K562 (cell line): ENCODE measurements at regions not wholly inside any gene's neighbourhood (a gene's known extent, or its start where the extent isn't known, plus 50 kb on each side); places are given as distances from the start of the nearest gene placed in this dataset.

Experiments
- ATAC-seq: fragments of 200-7000 bp; cut with Tn5 transposase; 3 replicates; pipeline ENCODE4 v1.9.1; 2020; ENCODE audit warnings: moderate library complexity
- BruUV-seq: library from RNA; stranded (reverse); fragments of 400-500 nt; replicated peaks from 2 replicates; lab custom pipeline; 2021; lab: Mats Ljungman, UMichigan
- CTCF ChIA-PET: fragments of 300-600 bp; formaldehyde crosslinking; extraction: SDS; loops from one replicate; lab custom pipeline; 2021; ENCODE audit warnings: low intra/inter-chr PET ratio; lab: Yijun Ruan, JAX
- POLR2A ChIA-PET: fragments of 300-600, 350-650 bp; sonication (Branson Sonifier 250); formaldehyde crosslinking; extraction: SDS; loops from one replicate; lab custom pipeline; 2021; ENCODE audit warnings: antibody characterized with exemption, inconsistent platforms; lab: Yijun Ruan, JAX
- DNase-seq, 4 experiments: peaks; one replicate each; pipeline versions ENCODE4 v3.0.0 to v3.0.0-alpha.2; 2011 to 2018; ENCODE audit warnings: low spot score in 3 of 4, mixed read lengths in 3 of 4; ENCODE audit errors: extremely low read depth in 1 of 4
- FAIRE-seq: peaks from 2 replicates; lab custom pipeline; 2011; peaks lifted over from hg19 to GRCh38; lab: Jason Lieb, UNC
- H2AFZ ChIP-seq: 2 replicates; pipeline ENCODE4 v1.6.0; 2011; ENCODE audit warnings: low read depth, low read length, control low read depth, inconsistent platforms
- H3K27ac ChIP-seq: fragments of 200-600 bp; 3 replicates; pipeline ENCODE4 v1.8.0; 2011; ENCODE audit warnings: low read depth, mild to moderate bottlenecking, control low read depth, inconsistent platforms, low read length, moderate library complexity, mixed read lengths; ENCODE audit errors: extremely low read depth
- H3K27me3 ChIP-seq, 2 experiments: fragments of 300-600 bp in 1 of 2; 2 replicates in 1 of 2; 3 replicates in 1 of 2; pipeline versions ENCODE4 v1.6.0 to v1.8.0; 2011; ENCODE audit warnings: inconsistent platforms in 2 of 2, low read length in 2 of 2, mild to moderate bottlenecking in 1 of 2, mixed read lengths in 1 of 2, moderate library complexity in 1 of 2; ENCODE audit not compliant: control insufficient read depth in 2 of 2, insufficient read depth in 2 of 2
- H3K36me3 ChIP-seq: fragments of 300-600 bp; 3 replicates; pipeline ENCODE4 v1.8.0; 2011; ENCODE audit warnings: mild to moderate bottlenecking, low read length, inconsistent platforms; ENCODE audit not compliant: control insufficient read depth, insufficient read depth
- H3K4me1 ChIP-seq, 2 experiments: fragments of 200-600 bp in 1 of 2; replicated peaks in 1 of 2; 2 replicates in 1 of 2; 3 replicates in 1 of 2; pipeline versions ENCODE4 v1.5.1 to v1.8.0; 2011; ENCODE audit warnings: inconsistent platforms in 2 of 2, low read length in 2 of 2, mild to moderate bottlenecking in 1 of 2, mixed read lengths in 1 of 2, moderate library complexity in 1 of 2; ENCODE audit not compliant: control insufficient read depth in 2 of 2, insufficient read depth in 2 of 2
- H3K4me2 ChIP-seq: 2 replicates; pipeline ENCODE4 v1.6.1; 2011; ENCODE audit warnings: low read length, control low read depth, inconsistent platforms, mixed read lengths; ENCODE audit not compliant: insufficient read depth
- H3K4me3 ChIP-seq: fragments of 200-600 bp; sonication (generic), shearing (Covaris generic); 2 replicates; pipeline ENCODE4 v1.5.1; 2016; ENCODE audit warnings: control low read depth, inconsistent platforms
- H3K79me2 ChIP-seq: fragments of 200-600 bp; 3 replicates; pipeline ENCODE4 v1.8.0; 2011; ENCODE audit warnings: low read length, inconsistent platforms; ENCODE audit not compliant: control insufficient read depth, insufficient read depth
- H3K9ac ChIP-seq, 2 experiments: 2 replicates each; pipeline versions ENCODE4 v1.6.0 to v1.6.1; 2011; ENCODE audit warnings: low read depth in 2 of 2, low read length in 2 of 2, control low read depth in 1 of 2, inconsistent platforms in 1 of 2, mild to moderate bottlenecking in 1 of 2, mixed read lengths in 1 of 2; ENCODE audit not compliant: insufficient read depth in 1 of 2
- H3K9me1 ChIP-seq: one replicate; pipeline ENCODE4 v1.6.0; 2011; ENCODE audit warnings: inconsistent platforms, mild to moderate bottlenecking, low read length, moderate library complexity; ENCODE audit not compliant: control insufficient read depth, insufficient read depth
- H3K9me3 ChIP-seq: replicated peaks from 2 replicates; pipeline ENCODE4 v1.5.1; 2011; ENCODE audit warnings: low read depth, low read length, inconsistent platforms; ENCODE audit not compliant: control insufficient read depth, insufficient read depth
- H4K20me1 ChIP-seq: replicated peaks from 2 replicates; pipeline ENCODE4 v1.6.1; 2011; ENCODE audit warnings: low read length, inconsistent platforms, mixed read lengths; ENCODE audit not compliant: control insufficient read depth, insufficient read depth
- BCOR ChIP-seq: fragments of 450-650 bp; IDR thresholded peaks from 2 replicates; pipeline ENCODE4 v1.6.1; 2016
- EZH2 ChIP-seq: IDR thresholded peaks from 2 replicates; pipeline ENCODE4 v1.6.1; 2012; ENCODE audit warnings: low read depth, mild to moderate bottlenecking, inconsistent platforms, low read length, borderline replicate concordance
- FOXA1 ChIP-seq: fragments of 450-650 bp; IDR thresholded peaks from 2 replicates; pipeline ENCODE4 v1.6.1; 2016; ENCODE audit warnings: mild to moderate bottlenecking, borderline replicate concordance
- NR4A1 ChIP-seq, 2 experiments: fragments of 250-450 bp in 1 of 2; fragments of 450-650 bp in 1 of 2; sonication (Bioruptor Pico) in 1 of 2; IDR thresholded peaks; 2 replicates each; pipeline versions ENCODE4 v1.4.0 to v1.6.1; 2016 to 2020; ENCODE audit warnings: mild to moderate bottlenecking in 2 of 2, missing compliant biosample characterization in 1 of 2, missing genetic modification characterization in 1 of 2, moderate library complexity in 1 of 2
- POLR2AphosphoS2 ChIP-seq: IDR thresholded peaks from 2 replicates; pipeline ENCODE4 v1.6.1; 2012; ENCODE audit warnings: low read length, improper control_type of control experiment
- SRSF1 ChIP-seq: fragments of 200-400 bp; formaldehyde crosslinking; IDR thresholded peaks from 2 replicates; pipeline ENCODE4 v1.6.1; 2017; ENCODE audit warnings: mild to moderate bottlenecking, low read depth, low read length, moderate library complexity
- WHSC1 ChIP-seq: IDR thresholded peaks from one replicate; pipeline ENCODE4 v1.6.1; 2012; ENCODE audit warnings: low read length, control low read depth, inconsistent platforms
- ZFP30 ChIP-seq: fragments of 250-450 bp; sonication (Bioruptor Pico); IDR thresholded peaks from 2 replicates; pipeline ENCODE4 v1.8.0; 2022; ENCODE audit warnings: moderate library complexity, mild to moderate bottlenecking, inconsistent platforms, borderline replicate concordance
- WGBS: fragments of 100-300 bp; shearing (Covaris generic); methylation state at CpG from one replicate; pipeline ENCODE4 v1.1.6; 2016; ENCODE audit warnings: low coverage, mixed read lengths; ENCODE audit not compliant: insufficient coverage; ENCODE audit errors: missing lambda C conversion rate; 5-methylcytosine and 5-hydroxymethylcytosine counted together
- in situ Hi-C: fragments of 300-500 bp; cut with MboI; formaldehyde crosslinking; loops from 4 replicates; pipeline ENCODE4 v1.15.0; 2018; ENCODE audit warnings: inconsistent platforms, mixed read lengths
- intact Hi-C: fragments of 100-400 bp; cut with micrococcal nuclease; formaldehyde crosslinking; loops from 2 replicates; pipeline ENCODE4 v1.14.2; 2022

DNA sequence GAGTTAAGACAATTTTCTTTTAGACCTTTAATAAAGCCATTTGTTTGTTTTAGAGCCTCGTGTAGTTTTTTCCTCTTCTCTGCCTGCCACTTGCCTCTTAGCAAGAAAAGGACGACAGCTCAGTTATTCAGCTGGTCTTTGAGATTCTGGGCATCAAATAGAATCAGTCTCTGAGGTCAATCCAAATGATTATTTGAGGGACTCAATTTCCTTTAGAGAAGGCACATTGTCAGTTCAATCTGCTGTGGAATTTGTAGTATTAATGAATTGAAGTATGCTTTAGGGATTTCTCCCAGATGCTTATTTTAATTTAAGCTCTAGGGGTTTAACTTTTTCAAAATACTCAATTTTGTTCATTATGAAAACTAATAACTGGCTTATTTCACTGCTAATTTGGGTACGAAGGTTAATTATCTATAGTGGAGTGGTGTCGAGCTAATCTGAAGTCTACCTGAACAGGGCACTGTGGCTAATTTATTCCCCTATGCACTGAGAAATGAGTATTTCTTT, 841.2 kb upstream of the AUTS2 start:
- Histone ChIP-seq H3K27ac (no peak overlapping the region), H3K4me1 (no peaks in the 10 kb centered on the region), H3K79me2 (no peaks in the 10 kb centered on the region), H3K36me3 (no peaks in the 10 kb centered on the region), H3K9me3 (no peaks in the 10 kb centered on the region), H3K4me3 (no peak overlapping the region), H4K20me1 (no peaks in the 10 kb centered on the region), H3K9me1 (no peaks in the 10 kb centered on the region), H3K27me3 (no peaks in the 10 kb centered on the region), H2AFZ (no peak overlapping the region), H3K4me2 (no peak overlapping the region), H3K9ac (no peak overlapping the region)
- no TSS peak for BruUV-seq
- intact Hi-C loops, result no loop called here
- 2% methylated on average over 4 of the region's 4 CpGs for WGBS
- POLR2A ChIA-PET, result interaction anchor here (0.7 kb wide), 1 partner anchor 9 kb away, joined by 3 read pairs; no protein-coding TSS in a partner anchor
- in situ Hi-C loops, result no loop called here
- FAIRE-seq, result no peak
- CTCF ChIA-PET, result no interaction called here
- ATAC-seq, result no peak
- TF ChIP-seq FOXA1 (no peak), WHSC1 (no peak), POLR2AphosphoS2 (no peak), EZH2 (no peak), NR4A1 (CRISPR knock-in tag; IDR thresholded peaks at IDR 0.05) (no peak), NR4A1 (tag; IDR thresholded peaks at IDR 0.05) (no peak), BCOR (no peak), ZFP30 (CRISPR knock-in tag) (no peak), SRSF1 (no peak)
- no peak for DNase-seq
